NCI-H1105 (cell line): ENCODE measurements at regions not wholly inside any gene's neighbourhood (a gene's known extent, or its start where the extent isn't known, plus 50 kb on each side); places are given as distances from the start of the nearest gene placed in this dataset.

Experiments
- DNase-seq: peaks from one replicate; lab custom pipeline; 2025; lab: John Stamatoyannopoulos, UW

- no peak for DNase-seq
Measured at GRCh38 chr7:115269486-115269885, 347.6 kb downstream of the MDFIC start.

GRCh38 chr7:115267503-115267902, 345.6 kb downstream of the MDFIC start:
- no peak for DNase-seq

- no peak for DNase-seq
Measured at GRCh38 chr7:115260381-115260780, 338.5 kb downstream of the MDFIC start.

- no peak for DNase-seq
Measured at GRCh38 chr7:115252461-115252860, 330.6 kb downstream of the MDFIC start.

GRCh38 chr7:115249080-115249479, 327.2 kb downstream of the MDFIC start:
- no peak for DNase-seq

- DNase-seq = no peak
Measured at GRCh38 chr7:115241151-115241550, 319.3 kb downstream of the MDFIC start.

- no peak for DNase-seq
Measured at GRCh38 chr7:115240242-115240641, 318.3 kb downstream of the MDFIC start.

- no peak for DNase-seq
Measured at GRCh38 chr7:115235075-115235474, 313.2 kb downstream of the MDFIC start.

GRCh38 chr7:115233809-115234208, 311.9 kb downstream of the MDFIC start:
- no peak for DNase-seq

- no peak for DNase-seq
Measured at GRCh38 chr7:115232041-115232440, 310.1 kb downstream of the MDFIC start.

GRCh38 chr7:115230882-115231571, 309.1 kb downstream of the MDFIC start:
- DNase-seq = peak; percentile 83

GRCh38 chr7:115229401-115230105, 307.7 kb downstream of the MDFIC start:
- DNase-seq = no peak

GRCh38 chr7:115227473-115228235, 305.8 kb downstream of the MDFIC start:
- DNase-seq = no peak

- DNase-seq = no peak
Measured at GRCh38 chr7:115226410-115226809, 304.5 kb downstream of the MDFIC start.

GRCh38 chr7:115224922-115225321, 303.0 kb downstream of the MDFIC start:
- no peak for DNase-seq

GRCh38 chr7:115223959-115224358, 302.1 kb downstream of the MDFIC start:
- no peak for DNase-seq

GRCh38 chr7:115221456-115221855, 299.6 kb downstream of the MDFIC start:
- DNase-seq = no peak

GRCh38 chr7:115218076-115218475, 296.2 kb downstream of the MDFIC start:
- DNase-seq = no peak

- no peak for DNase-seq
Measured at GRCh38 chr7:115217373-115217772, 295.5 kb downstream of the MDFIC start.

GRCh38 chr7:115216652-115217051, 294.8 kb downstream of the MDFIC start:
- DNase-seq = no peak

- DNase-seq = no peak
Measured at GRCh38 chr7:115211171-115211570, 289.3 kb downstream of the MDFIC start.

GRCh38 chr7:115210552-115210951, 288.7 kb downstream of the MDFIC start:
- DNase-seq = no peak
